GM12891 (cell line): ENCODE measurements at regions not wholly inside any gene's neighbourhood (a gene's known extent, or its start where the extent isn't known, plus 50 kb on each side); places are given as distances from the start of the nearest gene placed in this dataset.

Experiments used
- PAX5 ChIP-seq: IDR thresholded peaks from 2 replicates; pipeline ENCODE4 v1.6.1; 2011; ENCODE audit warnings: low read length, moderate library complexity, mild to moderate bottlenecking; ENCODE audit not compliant: insufficient read depth, severe bottlenecking
- POLR2A ChIP-seq: IDR thresholded peaks from 2 replicates; pipeline ENCODE4 v1.6.1; 2011; ENCODE audit warnings: low read depth, low read length, control low read depth
- POLR2AphosphoS5 ChIP-seq: IDR thresholded peaks from 2 replicates; pipeline ENCODE4 v1.6.1; 2011; ENCODE audit warnings: low read depth, low read length, control low read depth
- POU2F2 ChIP-seq: IDR thresholded peaks from 2 replicates; pipeline ENCODE4 v1.6.1; 2011; ENCODE audit warnings: low read depth, mild to moderate bottlenecking, control low read depth, low read length, moderate library complexity
- SPI1 ChIP-seq: IDR thresholded peaks from 2 replicates; pipeline ENCODE4 v1.6.1; 2011; ENCODE audit warnings: low read depth, low read length, control low read depth
- TAF1 ChIP-seq: IDR thresholded peaks from 2 replicates; pipeline ENCODE4 v1.6.1; 2011; ENCODE audit warnings: low read depth, low read length, control low read depth

- TF ChIP-seq POLR2AphosphoS5 (no peak), TAF1 (no peak), POLR2A (no peak), PAX5 (no peak), SPI1 (no peak), POU2F2 (no peak)
These were observed 188.8 kb downstream of the CRLF2 start for GRCh38 chrX:1023676-1024075.
